ENCODE measurements at regions not wholly inside any gene's neighbourhood (a gene's known extent, or its start where the extent isn't known, plus 50 kb on each side); places are given as distances from the start of the nearest gene placed in this dataset.

- peak; percentile 57 for DNase-seq (ENCODE audit: low read depth)
These were observed 57.3 kb upstream of the CCL1 start for GRCh38 chr17:34420254-34420766.

DNA sequence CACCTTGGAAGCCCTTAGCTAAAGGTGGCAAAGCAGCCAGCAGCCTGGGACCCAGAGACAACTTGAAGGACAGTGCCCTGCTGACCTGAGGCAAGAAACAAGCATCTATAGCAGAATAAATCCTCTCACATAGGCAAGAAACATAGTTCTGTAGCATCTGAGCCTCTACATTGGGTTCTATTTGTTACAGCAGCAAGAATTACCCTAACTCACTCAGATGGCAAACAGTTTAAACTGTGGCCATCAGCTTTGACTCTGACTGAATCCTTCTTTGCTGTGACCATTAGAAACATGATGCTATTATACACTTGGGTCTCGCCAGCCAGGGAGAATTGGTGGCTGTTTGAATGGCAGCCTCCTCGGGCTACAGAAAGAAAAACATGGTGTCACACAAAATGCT lies 53.1 kb upstream of the CCL1 start:
- DNase-seq (ENCODE audit: low read depth) = no peak

- DNase-seq (ENCODE audit: low read depth) = no peak
These were observed 51.3 kb upstream of the CCL1 start for GRCh38 chr17:34414339-34414738.

DNA sequence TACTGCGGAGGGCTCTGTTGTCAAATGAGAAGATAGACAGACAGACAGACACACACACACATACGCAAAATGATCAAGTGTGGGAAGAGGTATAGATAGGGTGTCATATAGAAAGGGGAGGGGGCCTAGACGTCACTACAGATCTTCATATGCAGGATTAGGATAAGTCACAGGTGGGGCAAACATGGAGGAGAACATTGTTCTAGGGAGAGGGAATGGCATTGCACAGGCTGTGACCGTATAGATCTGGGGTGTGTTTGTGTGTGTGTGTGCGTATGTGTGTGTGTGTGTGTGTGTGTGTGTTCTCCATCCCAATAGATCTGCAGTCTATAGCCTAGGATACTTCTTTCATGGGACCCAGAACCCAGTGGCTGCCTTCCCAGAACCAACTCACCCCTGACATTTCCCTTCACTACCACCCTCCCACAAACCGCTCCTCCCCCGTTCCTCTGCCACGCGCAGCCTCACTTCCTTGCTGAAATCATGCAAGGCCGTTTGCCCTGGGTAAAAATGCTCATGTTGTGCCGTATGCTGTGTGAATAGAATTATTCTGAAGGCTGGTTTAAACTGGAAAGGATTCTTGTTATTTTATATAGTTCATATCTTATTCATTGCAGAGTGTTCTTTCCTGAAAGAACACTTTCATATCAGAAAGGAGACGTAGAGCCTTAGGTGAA lies 50.5 kb upstream of the CCL1 start:
- no peak for DNase-seq (ENCODE audit: low read depth)

DNA sequence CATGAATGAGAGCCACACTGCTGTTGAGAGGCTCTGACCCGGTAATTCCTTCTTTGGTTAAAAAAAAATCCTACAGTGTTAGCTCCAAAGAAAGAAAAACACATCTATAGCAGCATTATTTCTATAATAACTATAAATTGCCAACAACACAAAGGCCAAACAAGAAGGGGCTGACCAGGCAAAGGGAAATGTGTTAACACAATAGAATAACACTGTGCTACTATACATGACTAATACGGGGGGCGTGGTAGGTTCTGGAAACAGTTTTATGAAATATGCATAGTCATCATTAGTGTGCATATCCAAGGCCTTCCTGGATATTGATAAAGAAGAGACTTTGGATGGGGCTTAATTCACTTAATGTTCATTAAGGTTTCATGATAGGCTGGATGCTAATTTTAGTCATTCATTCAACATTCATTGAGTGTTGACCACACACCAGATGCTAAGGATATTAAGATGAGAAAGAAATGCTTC lies 50.0 kb upstream of the CCL1 start:
- DNase-seq (ENCODE audit: low read depth) = peak; percentile 34

All from HT1080 (cell line).